ENCODE measurements at regions not wholly inside any gene's neighbourhood (a gene's known extent, or its start where the extent isn't known, plus 50 kb on each side); places are given as distances from the start of the nearest gene placed in this dataset.

DNA sequence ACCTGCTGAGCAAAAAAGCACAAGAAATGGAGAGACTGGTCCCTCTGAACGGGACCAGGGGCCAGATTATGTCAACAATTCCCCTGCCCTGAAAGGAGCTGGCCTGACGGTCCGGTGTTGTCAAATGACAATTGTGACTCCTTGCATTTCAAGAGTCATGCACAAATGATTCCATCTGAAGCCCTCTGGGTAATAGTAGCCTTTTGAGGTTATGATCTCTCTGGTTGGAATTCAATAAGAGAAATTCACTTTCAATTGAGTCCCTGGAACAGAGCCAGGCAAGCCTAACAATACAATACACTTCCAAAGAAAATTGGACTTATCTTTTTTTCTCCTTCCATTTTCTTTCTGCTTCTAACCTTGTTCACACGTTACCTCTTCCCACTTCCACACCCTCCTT, 116.9 kb downstream of the C1D start:
- TF ChIP-seq, protein P1, sequence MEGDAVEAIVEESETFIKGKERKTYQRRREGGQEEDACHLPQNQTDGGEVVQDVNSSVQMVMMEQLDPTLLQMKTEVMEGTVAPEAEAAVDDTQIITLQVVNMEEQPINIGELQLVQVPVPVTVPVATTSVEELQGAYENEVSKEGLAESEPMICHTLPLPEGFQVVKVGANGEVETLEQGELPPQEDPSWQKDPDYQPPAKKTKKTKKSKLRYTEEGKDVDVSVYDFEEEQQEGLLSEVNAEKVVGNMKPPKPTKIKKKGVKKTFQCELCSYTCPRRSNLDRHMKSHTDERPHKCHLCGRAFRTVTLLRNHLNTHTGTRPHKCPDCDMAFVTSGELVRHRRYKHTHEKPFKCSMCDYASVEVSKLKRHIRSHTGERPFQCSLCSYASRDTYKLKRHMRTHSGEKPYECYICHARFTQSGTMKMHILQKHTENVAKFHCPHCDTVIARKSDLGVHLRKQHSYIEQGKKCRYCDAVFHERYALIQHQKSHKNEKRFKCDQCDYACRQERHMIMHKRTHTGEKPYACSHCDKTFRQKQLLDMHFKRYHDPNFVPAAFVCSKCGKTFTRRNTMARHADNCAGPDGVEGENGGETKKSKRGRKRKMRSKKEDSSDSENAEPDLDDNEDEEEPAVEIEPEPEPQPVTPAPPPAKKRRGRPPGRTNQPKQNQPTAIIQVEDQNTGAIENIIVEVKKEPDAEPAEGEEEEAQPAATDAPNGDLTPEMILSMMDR (optimal IDR thresholded peaks at IDR 0.05 in 1 of 3, IDR thresholded peaks at IDR 0.05 in 1 of 3, conservative IDR thresholded peaks at IDR 0.05 in 1 of 3; ENCODE audit: extremely low read depth in 1 of 3, insufficient read depth in 2 of 3, low read length in 3 of 3): no peak
- no peak for TF ChIP-seq EZH2 (IDR thresholded peaks at IDR 0.05; ENCODE audit: low read length)
